ENCODE measurements at regions not wholly inside any gene's neighbourhood (a gene's known extent, or its start where the extent isn't known, plus 50 kb on each side); places are given as distances from the start of the nearest gene placed in this dataset.

GRCh38 chr4:101528526-101528925 lies 181.2 kb upstream of the PPP3CA start:
- H3K27me3 ChIP-seq: no peaks in the 10 kb centered on the region
- no peak overlapping the region for H3K4me3 ChIP-seq
- in situ Hi-C loops (cut with MboI; ENCODE audit: low pct_ligation_motif_present in 1 of 4, low pct_unique_long_range_greater_than_20kb in 1 of 4, low sequenced_read_pairs in 3 of 4): no loop called here
- 83 to 88% methylated on average over 1 of the region's 1 CpG for WGBS, 2 donors (ENCODE audit: low coverage in 1 of 2)
- H3K9me3 ChIP-seq: no peaks in the 10 kb centered on the region
- no peak overlapping the region for H3K27ac ChIP-seq
- no peaks in the 10 kb centered on the region for H3K4me1 ChIP-seq
- no peaks in the 10 kb centered on the region for H3K36me3 ChIP-seq
- no peak for DNase-seq
- TF ChIP-seq POLR2AphosphoS5 (IDR thresholded peaks at IDR 0.05): no peak
- TF ChIP-seq CTCF (IDR thresholded peaks at IDR 0.05): no peak
- TF ChIP-seq EP300 (IDR thresholded peaks at IDR 0.05; ENCODE audit: low read depth): no peak
- no peak for TF ChIP-seq POLR2A (IDR thresholded peaks at IDR 0.05)
- intact Hi-C loops (cut with DNase I; ENCODE audit: low total_unique reads): no loop called here

- Histone ChIP-seq H3K36me3 (no peaks in the 10 kb centered on the region), H3K4me1 (no peaks in the 10 kb centered on the region), H3K27me3 (no peaks in the 10 kb centered on the region), H3K4me3 (no peak overlapping the region), H3K27ac (no peak overlapping the region), H3K9me3 (no peaks in the 10 kb centered on the region)
- intact Hi-C loops (cut with DNase I; ENCODE audit: low total_unique reads): no loop called here
- no peak for TF ChIP-seq POLR2AphosphoS5 (IDR thresholded peaks at IDR 0.05)
- TF ChIP-seq CTCF (IDR thresholded peaks at IDR 0.05): no peak
- TF ChIP-seq POLR2A (IDR thresholded peaks at IDR 0.05): no peak
- no peak for TF ChIP-seq EP300 (IDR thresholded peaks at IDR 0.05; ENCODE audit: low read depth)
- DNase-seq: no peak
- 62 to 64% methylated on average over 2 of the region's 2 CpGs for WGBS, 2 donors (ENCODE audit: low coverage in 1 of 2)
- in situ Hi-C loops (cut with MboI; ENCODE audit: low pct_ligation_motif_present in 1 of 4, low pct_unique_long_range_greater_than_20kb in 1 of 4, low sequenced_read_pairs in 3 of 4): no loop called here
These were observed 179.9 kb upstream of the PPP3CA start for GRCh38 chr4:101527188-101527587.

GRCh38 chr4:101515566-101515965 lies 168.2 kb upstream of the PPP3CA start:
- Histone ChIP-seq H3K4me1 (no peaks in the 10 kb centered on the region), H3K27me3 (no peaks in the 10 kb centered on the region), H3K9me3 (no peaks in the 10 kb centered on the region), H3K36me3 (no peaks in the 10 kb centered on the region), H3K4me3 (no peak overlapping the region), H3K27ac (no peak overlapping the region)
- TF ChIP-seq CTCF (IDR thresholded peaks at IDR 0.05) (no peak), POLR2A (IDR thresholded peaks at IDR 0.05) (no peak), POLR2AphosphoS5 (IDR thresholded peaks at IDR 0.05) (no peak)
- DNase-seq: no peak
- in situ Hi-C loops (cut with MboI; ENCODE audit: low pct_ligation_motif_present in 1 of 4, low pct_unique_long_range_greater_than_20kb in 1 of 4, low sequenced_read_pairs in 3 of 4): no loop called here
- intact Hi-C loops (cut with DNase I; ENCODE audit: low total_unique reads): no loop called here

GRCh38 chr4:101515099-101515498 lies 167.8 kb upstream of the PPP3CA start:
- no peak overlapping the region for H3K4me3 ChIP-seq
- DNase-seq: no peak
- H3K9me3 ChIP-seq: no peaks in the 10 kb centered on the region
- in situ Hi-C loops (cut with MboI; ENCODE audit: low pct_ligation_motif_present in 1 of 4, low pct_unique_long_range_greater_than_20kb in 1 of 4, low sequenced_read_pairs in 3 of 4): no loop called here
- H3K27ac ChIP-seq: no peak overlapping the region
- H3K36me3 ChIP-seq: no peaks in the 10 kb centered on the region
- WGBS, 2 donors (ENCODE audit: low coverage in 1 of 2): 93 to 96% methylated on average over 2 of the region's 2 CpGs
- TF ChIP-seq POLR2A (IDR thresholded peaks at IDR 0.05) (no peak), CTCF (IDR thresholded peaks at IDR 0.05) (no peak), POLR2AphosphoS5 (IDR thresholded peaks at IDR 0.05) (no peak)
- intact Hi-C loops (cut with DNase I; ENCODE audit: low total_unique reads): no loop called here
- no peaks in the 10 kb centered on the region for H3K27me3 ChIP-seq
- H3K4me1 ChIP-seq: no peaks in the 10 kb centered on the region

Data from transverse colon (tissue), 4 donors.